Panc1 (cell line): ENCODE measurements at regions not wholly inside any gene's neighbourhood (a gene's known extent, or its start where the extent isn't known, plus 50 kb on each side); places are given as distances from the start of the nearest gene placed in this dataset.

Source experiments
- POLR2AphosphoS5 ChIP-seq: IDR thresholded peaks from 2 replicates; pipeline ENCODE4 v1.6.1; 2012; ENCODE audit warnings: mild to moderate bottlenecking, low read depth, low read length, moderate library complexity
- SIN3A ChIP-seq: IDR thresholded peaks from 2 replicates; pipeline ENCODE4 v1.6.1; 2012; ENCODE audit warnings: low read depth, mild to moderate bottlenecking, low read length, moderate library complexity, borderline replicate concordance; ENCODE audit not compliant: insufficient read depth
- TF ChIP-seq, protein P1 (sequence below): fragments of 450-650 bp; IDR thresholded peaks from 2 replicates; pipeline ENCODE4 v1.5.1; 2017; ENCODE audit warnings: mild to moderate bottlenecking

- TF ChIP-seq, protein P1, sequence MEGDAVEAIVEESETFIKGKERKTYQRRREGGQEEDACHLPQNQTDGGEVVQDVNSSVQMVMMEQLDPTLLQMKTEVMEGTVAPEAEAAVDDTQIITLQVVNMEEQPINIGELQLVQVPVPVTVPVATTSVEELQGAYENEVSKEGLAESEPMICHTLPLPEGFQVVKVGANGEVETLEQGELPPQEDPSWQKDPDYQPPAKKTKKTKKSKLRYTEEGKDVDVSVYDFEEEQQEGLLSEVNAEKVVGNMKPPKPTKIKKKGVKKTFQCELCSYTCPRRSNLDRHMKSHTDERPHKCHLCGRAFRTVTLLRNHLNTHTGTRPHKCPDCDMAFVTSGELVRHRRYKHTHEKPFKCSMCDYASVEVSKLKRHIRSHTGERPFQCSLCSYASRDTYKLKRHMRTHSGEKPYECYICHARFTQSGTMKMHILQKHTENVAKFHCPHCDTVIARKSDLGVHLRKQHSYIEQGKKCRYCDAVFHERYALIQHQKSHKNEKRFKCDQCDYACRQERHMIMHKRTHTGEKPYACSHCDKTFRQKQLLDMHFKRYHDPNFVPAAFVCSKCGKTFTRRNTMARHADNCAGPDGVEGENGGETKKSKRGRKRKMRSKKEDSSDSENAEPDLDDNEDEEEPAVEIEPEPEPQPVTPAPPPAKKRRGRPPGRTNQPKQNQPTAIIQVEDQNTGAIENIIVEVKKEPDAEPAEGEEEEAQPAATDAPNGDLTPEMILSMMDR, result no peak
- no peak for TF ChIP-seq SIN3A
- TF ChIP-seq POLR2AphosphoS5, result no peak
Observed at GRCh38 chr2:181163691-181164090, 183.3 kb downstream of the UBE2E3 start.
